K562 (cell line): ENCODE measurements at regions not wholly inside any gene's neighbourhood (a gene's known extent, or its start where the extent isn't known, plus 50 kb on each side); places are given as distances from the start of the nearest gene placed in this dataset.

ENCODE experiments used
- ATAC-seq: fragments of 200-7000 bp; cut with Tn5 transposase; 3 replicates; pipeline ENCODE4 v1.9.1; 2020; ENCODE audit warnings: moderate library complexity
- BruUV-seq: library from RNA; stranded (reverse); fragments of 400-500 nt; replicated peaks from 2 replicates; lab custom pipeline; 2021; lab: Mats Ljungman, UMichigan
- CTCF ChIA-PET: fragments of 300-600 bp; formaldehyde crosslinking; extraction: SDS; loops from one replicate; lab custom pipeline; 2021; ENCODE audit warnings: low intra/inter-chr PET ratio; lab: Yijun Ruan, JAX
- POLR2A ChIA-PET: fragments of 300-600, 350-650 bp; sonication (Branson Sonifier 250); formaldehyde crosslinking; extraction: SDS; loops from one replicate; lab custom pipeline; 2021; ENCODE audit warnings: antibody characterized with exemption, inconsistent platforms; lab: Yijun Ruan, JAX
- DNase-seq, 4 experiments: peaks; one replicate each; pipeline versions ENCODE4 v3.0.0 to v3.0.0-alpha.2; 2011 to 2018; ENCODE audit warnings: low spot score in 3 of 4, mixed read lengths in 3 of 4; ENCODE audit errors: extremely low read depth in 1 of 4
- FAIRE-seq: peaks from 2 replicates; lab custom pipeline; 2011; peaks lifted over from hg19 to GRCh38; lab: Jason Lieb, UNC
- H2AFZ ChIP-seq: 2 replicates; pipeline ENCODE4 v1.6.0; 2011; ENCODE audit warnings: low read depth, low read length, control low read depth, inconsistent platforms
- H3K27ac ChIP-seq: fragments of 200-600 bp; 3 replicates; pipeline ENCODE4 v1.8.0; 2011; ENCODE audit warnings: low read depth, mild to moderate bottlenecking, control low read depth, inconsistent platforms, low read length, moderate library complexity, mixed read lengths; ENCODE audit errors: extremely low read depth
- H3K27me3 ChIP-seq, 2 experiments: fragments of 300-600 bp in 1 of 2; 2 replicates in 1 of 2; 3 replicates in 1 of 2; pipeline versions ENCODE4 v1.6.0 to v1.8.0; 2011; ENCODE audit warnings: inconsistent platforms in 2 of 2, low read length in 2 of 2, mild to moderate bottlenecking in 1 of 2, mixed read lengths in 1 of 2, moderate library complexity in 1 of 2; ENCODE audit not compliant: control insufficient read depth in 2 of 2, insufficient read depth in 2 of 2
- H3K36me3 ChIP-seq: fragments of 300-600 bp; 3 replicates; pipeline ENCODE4 v1.8.0; 2011; ENCODE audit warnings: mild to moderate bottlenecking, low read length, inconsistent platforms; ENCODE audit not compliant: control insufficient read depth, insufficient read depth
- H3K4me1 ChIP-seq, 2 experiments: fragments of 200-600 bp in 1 of 2; replicated peaks in 1 of 2; 2 replicates in 1 of 2; 3 replicates in 1 of 2; pipeline versions ENCODE4 v1.5.1 to v1.8.0; 2011; ENCODE audit warnings: inconsistent platforms in 2 of 2, low read length in 2 of 2, mild to moderate bottlenecking in 1 of 2, mixed read lengths in 1 of 2, moderate library complexity in 1 of 2; ENCODE audit not compliant: control insufficient read depth in 2 of 2, insufficient read depth in 2 of 2
- H3K4me2 ChIP-seq: 2 replicates; pipeline ENCODE4 v1.6.1; 2011; ENCODE audit warnings: low read length, control low read depth, inconsistent platforms, mixed read lengths; ENCODE audit not compliant: insufficient read depth
- H3K4me3 ChIP-seq: fragments of 200-600 bp; sonication (generic), shearing (Covaris generic); 2 replicates; pipeline ENCODE4 v1.5.1; 2016; ENCODE audit warnings: control low read depth, inconsistent platforms
- H3K79me2 ChIP-seq: fragments of 200-600 bp; 3 replicates; pipeline ENCODE4 v1.8.0; 2011; ENCODE audit warnings: low read length, inconsistent platforms; ENCODE audit not compliant: control insufficient read depth, insufficient read depth
- H3K9ac ChIP-seq, 2 experiments: 2 replicates each; pipeline versions ENCODE4 v1.6.0 to v1.6.1; 2011; ENCODE audit warnings: low read depth in 2 of 2, low read length in 2 of 2, control low read depth in 1 of 2, inconsistent platforms in 1 of 2, mild to moderate bottlenecking in 1 of 2, mixed read lengths in 1 of 2; ENCODE audit not compliant: insufficient read depth in 1 of 2
- H3K9me1 ChIP-seq: one replicate; pipeline ENCODE4 v1.6.0; 2011; ENCODE audit warnings: inconsistent platforms, mild to moderate bottlenecking, low read length, moderate library complexity; ENCODE audit not compliant: control insufficient read depth, insufficient read depth
- H3K9me3 ChIP-seq: replicated peaks from 2 replicates; pipeline ENCODE4 v1.5.1; 2011; ENCODE audit warnings: low read depth, low read length, inconsistent platforms; ENCODE audit not compliant: control insufficient read depth, insufficient read depth
- H4K20me1 ChIP-seq: replicated peaks from 2 replicates; pipeline ENCODE4 v1.6.1; 2011; ENCODE audit warnings: low read length, inconsistent platforms, mixed read lengths; ENCODE audit not compliant: control insufficient read depth, insufficient read depth
- BCLAF1 ChIP-seq, 2 experiments: fragments of 450-650 bp in 1 of 2; IDR thresholded peaks; 2 replicates each; pipeline ENCODE4 v1.6.1; 2011 to 2017; ENCODE audit warnings: low read depth in 2 of 2, antibody characterized with exemption in 1 of 2, borderline replicate concordance in 1 of 2, low read length in 1 of 2, mild to moderate bottlenecking in 1 of 2, mixed read lengths in 1 of 2; ENCODE audit not compliant: control insufficient read depth in 1 of 2
- BMI1 ChIP-seq: fragments of 150-350 bp; IDR thresholded peaks from 2 replicates; pipeline ENCODE4 v1.6.1; 2014; ENCODE audit warnings: low read length
- C11orf30 ChIP-seq: fragments of 450-650 bp; IDR thresholded peaks from 2 replicates; pipeline ENCODE4 v1.6.1; 2016; ENCODE audit warnings: low read depth, mild to moderate bottlenecking
- EWSR1 ChIP-seq: fragments of 450-650 bp; IDR thresholded peaks from 2 replicates; pipeline ENCODE4 v1.6.1; 2018; ENCODE audit warnings: borderline replicate concordance, mild to moderate bottlenecking, low read depth, moderate library complexity; ENCODE audit not compliant: partially characterized antibody
- HCFC1 ChIP-seq: IDR thresholded peaks from 2 replicates; pipeline ENCODE4 v1.6.1; 2012; ENCODE audit warnings: low read depth, low read length, improper control_type of control experiment
- HNRNPK ChIP-seq: fragments of 200-400 bp; formaldehyde crosslinking; IDR thresholded peaks from one replicate; pipeline ENCODE4 v1.6.1; 2018; ENCODE audit warnings: mild to moderate bottlenecking, low read depth, low read length; ENCODE audit not compliant: poor library complexity, severe bottlenecking
- HNRNPL ChIP-seq: fragments of 200-400 bp; formaldehyde crosslinking; IDR thresholded peaks from 2 replicates; pipeline ENCODE4 v1.6.1; 2017; ENCODE audit warnings: low read depth, mild to moderate bottlenecking, low read length
- MAFG ChIP-seq: fragments of 450-650 bp; conservative IDR thresholded peaks from 2 replicates; pipeline ENCODE4 v1.6.1; 2016; ENCODE audit warnings: missing genetic modification characterization, missing compliant biosample characterization
- MAFK ChIP-seq: IDR thresholded peaks from 2 replicates; pipeline ENCODE4 v1.6.1; 2011; ENCODE audit warnings: low read length, improper control_type of control experiment
- NFE2 ChIP-seq: IDR thresholded peaks from 2 replicates; pipeline ENCODE4 v1.6.1; 2014; ENCODE audit warnings: antibody characterized with exemption, low read depth
- POLR3G ChIP-seq: IDR thresholded peaks from 2 replicates; pipeline ENCODE4 v1.6.1; 2011; ENCODE audit not compliant: insufficient read length, insufficient replicate concordance; ENCODE audit errors: extremely low read depth
- PTRF ChIP-seq: fragments of 450-650 bp; IDR thresholded peaks from 2 replicates; pipeline ENCODE4 v1.6.1; 2016; ENCODE audit warnings: mild to moderate bottlenecking, missing genetic modification characterization, missing compliant biosample characterization
- SIRT6 ChIP-seq: IDR thresholded peaks from one replicate; pipeline ENCODE4 v1.6.1; 2012; ENCODE audit warnings: low read depth, mild to moderate bottlenecking, control low read depth, inconsistent platforms, low read length, moderate library complexity
- SMARCA5 ChIP-seq: fragments of 450-650 bp; IDR thresholded peaks from 2 replicates; pipeline ENCODE4 v1.6.1; 2016
- USF2 ChIP-seq: sonication (generic); formaldehyde crosslinking; IDR thresholded peaks from 2 replicates; pipeline ENCODE4 v1.5.0; 2020; ENCODE audit warnings: missing genetic modification reagents
- VEZF1 ChIP-seq: fragments of 200-800 bp; sonication (Bioruptor generic); IDR thresholded peaks from 2 replicates; pipeline ENCODE4 v1.6.1; 2017; ENCODE audit warnings: missing genetic modification characterization, missing compliant biosample characterization
- ZNF316 ChIP-seq: fragments of 450-650 bp; IDR thresholded peaks from 2 replicates; pipeline ENCODE4 v1.6.1; 2016
- ZNF561 ChIP-seq: fragments of 450-650 bp; formaldehyde crosslinking; conservative IDR thresholded peaks from 2 replicates; pipeline ENCODE4 v1.4.0; 2020; ENCODE audit warnings: mild to moderate bottlenecking, moderate library complexity
- WGBS: fragments of 100-300 bp; shearing (Covaris generic); methylation state at CpG from one replicate; pipeline ENCODE4 v1.1.6; 2016; ENCODE audit warnings: low coverage, mixed read lengths; ENCODE audit not compliant: insufficient coverage; ENCODE audit errors: missing lambda C conversion rate; 5-methylcytosine and 5-hydroxymethylcytosine counted together
- in situ Hi-C: fragments of 300-500 bp; cut with MboI; formaldehyde crosslinking; loops from 4 replicates; pipeline ENCODE4 v1.15.0; 2018; ENCODE audit warnings: inconsistent platforms, mixed read lengths
- intact Hi-C: fragments of 100-400 bp; cut with micrococcal nuclease; formaldehyde crosslinking; loops from 2 replicates; pipeline ENCODE4 v1.14.2; 2022

GRCh38 chr2:176647325-176648165 is 378.3 kb downstream of the MTX2 start:
- H3K4me3 ChIP-seq, result no peak overlapping the region
- H3K4me1 ChIP-seq, result no peaks in the 10 kb centered on the region
- no peak overlapping the region for H2AFZ ChIP-seq
- WGBS, result 2% methylated on average over 11 of the region's 11 CpGs
- H3K27ac ChIP-seq, result no peak overlapping the region
- H3K4me2 ChIP-seq, result no peak overlapping the region
- H3K9me3 ChIP-seq, result no peaks in the 10 kb centered on the region
- H4K20me1 ChIP-seq, result no peaks in the 10 kb centered on the region
- in situ Hi-C loops (no loop called here), intact Hi-C loops (no loop called here)
- no peak overlapping the region for H3K9ac ChIP-seq
- FAIRE-seq (no peak), ATAC-seq (no peak), DNase-seq (no peak)
- CTCF ChIA-PET, result no interaction called here
- peaks cover 8 to 19% of the 10 kb centered on the region in 2 experiments for H3K27me3 ChIP-seq
- H3K79me2 ChIP-seq, result no peaks in the 10 kb centered on the region
- POLR2A ChIA-PET, result interaction anchor here (1.2 kb wide), 1 partner anchor 19 kb away, joined by 3 read pairs; no protein-coding TSS in a partner anchor
- H3K36me3 ChIP-seq, result no peaks in the 10 kb centered on the region
- BruUV-seq, result no TSS peak
- H3K9me1 ChIP-seq, result no peaks in the 10 kb centered on the region
- TF ChIP-seq MAFG (tag) (peak; percentile 48; the same call in 1 of the 2 replicates), PTRF (tag) (no peak), HNRNPL (no peak), HNRNPK (no peak), USF2 (CRISPR knock-in tag) (no peak), POLR3G (no peak), VEZF1 (no peak), EWSR1 (no peak), ZNF561 (CRISPR knock-in tag) (no peak), BMI1 (no peak), ZNF316 (peak; percentile 81), SIRT6 (no peak), HCFC1 (no peak), NFE2 (no peak), MAFK (peak; percentile 24; the same call in 1 of the 2 replicates), BCLAF1 (IDR thresholded peaks at IDR 0.05; ENCODE audit: borderline replicate concordance in 1 of 2, control insufficient read depth in 1 of 2, low read depth in 2 of 2, low read length in 1 of 2) (no peak), SMARCA5 (no peak), C11orf30 (peak; percentile 54)
